Mesendoderm (in vitro differentiated cells): ENCODE measurements at regions not wholly inside any gene's neighbourhood (a gene's known extent, or its start where the extent isn't known, plus 50 kb on each side); places are given as distances from the start of the nearest gene placed in this dataset.

Experiments used
- DNase-seq: peaks from one replicate; pipeline ENCODE4 v3.0.0; 2013
- H2AK5ac ChIP-seq: 2 replicates; pipeline ENCODE4 v1.6.1; 2013; ENCODE audit warnings: low read length, inconsistent platforms
- H2BK120ac ChIP-seq: 2 replicates; pipeline ENCODE4 v1.6.1; 2013; ENCODE audit warnings: low read depth, mild to moderate bottlenecking, low read length, moderate library complexity, mixed read lengths
- H2BK15ac ChIP-seq: replicated peaks from 2 replicates; pipeline ENCODE4 v1.6.1; 2013; ENCODE audit warnings: low read depth, mild to moderate bottlenecking, moderate library complexity
- H2BK5ac ChIP-seq: 2 replicates; pipeline ENCODE4 v1.6.1; 2013; ENCODE audit warnings: low read length, inconsistent platforms
- H3K18ac ChIP-seq: 2 replicates; pipeline ENCODE4 v1.6.1; 2013; ENCODE audit warnings: mild to moderate bottlenecking, low read length, mixed read lengths
- H3K23ac ChIP-seq: one replicate; pipeline ENCODE4 v1.6.1; 2013; ENCODE audit warnings: low read length
- H3K27ac ChIP-seq: 2 replicates; pipeline ENCODE4 v1.5.1; 2013; ENCODE audit warnings: low read depth, mild to moderate bottlenecking, inconsistent platforms, low read length, moderate library complexity
- H3K27me3 ChIP-seq: 2 replicates; pipeline ENCODE4 v1.6.1; 2013; ENCODE audit warnings: low read length, control low read depth, mild to moderate bottlenecking, inconsistent platforms; ENCODE audit not compliant: insufficient read depth, poor library complexity
- H3K36me3 ChIP-seq: 2 replicates; pipeline ENCODE4 v1.6.1; 2013; ENCODE audit warnings: low read length, inconsistent platforms; ENCODE audit not compliant: control insufficient read depth, insufficient read depth
- H3K4ac ChIP-seq: one replicate; pipeline ENCODE4 v1.6.1; 2013; ENCODE audit warnings: low read depth, mild to moderate bottlenecking, low read length, moderate library complexity
- H3K4me1 ChIP-seq: 2 replicates; pipeline ENCODE4 v1.6.1; 2013; ENCODE audit warnings: low read depth, low read length, inconsistent platforms; ENCODE audit not compliant: control insufficient read depth
- H3K4me2 ChIP-seq: 2 replicates; pipeline ENCODE4 v1.6.1; 2013; ENCODE audit warnings: low read length
- H3K4me3 ChIP-seq: 2 replicates; pipeline ENCODE4 v1.5.1; 2013; ENCODE audit warnings: mild to moderate bottlenecking, low read length
- H3K56ac ChIP-seq: one replicate; pipeline ENCODE4 v1.6.1; 2013; ENCODE audit warnings: low read length
- H3K79me1 ChIP-seq: 2 replicates; pipeline ENCODE4 v1.6.1; 2013; ENCODE audit warnings: low read length, inconsistent platforms
- H3K79me2 ChIP-seq: 2 replicates; pipeline ENCODE4 v1.6.1; 2013; ENCODE audit warnings: mild to moderate bottlenecking, low read length; ENCODE audit not compliant: control insufficient read depth, insufficient read depth
- H3K9ac ChIP-seq: 2 replicates; pipeline ENCODE4 v1.6.1; 2013; ENCODE audit warnings: low read length, inconsistent platforms
- H4K5ac ChIP-seq: one replicate; pipeline ENCODE4 v1.6.1; 2013; ENCODE audit warnings: low read length
- H4K8ac ChIP-seq: one replicate; pipeline ENCODE4 v1.6.1; 2013; ENCODE audit warnings: low read depth, mild to moderate bottlenecking, control low read depth, low read length, moderate library complexity
- WGBS: extraction: QIAGEN DNeasy Blood & Tissue Kit; methylation state at CpG from one replicate; pipeline ENCODE4 v1.1.7; 2013; ENCODE audit warnings: low lambda C conversion rate, missing lambda C conversion rate; ENCODE audit not compliant: insufficient coverage; ENCODE audit errors: extremely low coverage; 5-methylcytosine and 5-hydroxymethylcytosine counted together

DNA sequence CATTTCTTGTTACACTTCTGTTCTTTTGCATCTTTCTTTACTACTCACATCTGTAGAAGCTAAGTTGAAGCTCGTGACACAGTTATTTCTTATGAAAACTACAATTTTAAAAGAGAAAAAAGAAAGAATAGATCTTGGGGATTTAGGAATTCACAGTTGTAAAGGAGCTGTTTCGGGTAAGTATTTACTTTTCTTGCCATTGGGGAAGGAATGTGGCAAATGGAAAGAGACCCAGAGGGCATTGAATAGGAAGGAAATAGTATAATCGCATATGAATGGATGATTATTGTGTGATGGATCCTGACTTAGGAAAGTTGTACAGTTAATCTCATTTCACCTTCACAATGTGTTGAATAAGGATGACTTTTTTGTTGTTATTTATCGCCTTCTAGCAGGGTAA lies 914.1 kb upstream of the CDH8 start:
- Histone ChIP-seq H2BK5ac (no peak overlapping the region), H3K4me1 (peaks cover 5% of the 10 kb centered on the region), H3K18ac (no peak overlapping the region), H4K8ac (no peak overlapping the region), H3K23ac (no peak overlapping the region), H4K5ac (no peak overlapping the region), H3K4me2 (no peak overlapping the region), H3K36me3 (no peaks in the 10 kb centered on the region), H2BK15ac (no peak overlapping the region), H3K79me2 (no peaks in the 10 kb centered on the region), H3K4ac (no peak overlapping the region), H3K27me3 (no peaks in the 10 kb centered on the region), H2BK120ac (no peak overlapping the region), H3K9ac (no peak overlapping the region), H3K56ac (no peak overlapping the region), H3K4me3 (no peak overlapping the region), H2AK5ac (no peak overlapping the region), H3K27ac (no peak overlapping the region), H3K79me1 (no peaks in the 10 kb centered on the region)
- no CpG with 5 or more reads among the region's 4 CpGs for WGBS
- no peak for DNase-seq

DNA sequence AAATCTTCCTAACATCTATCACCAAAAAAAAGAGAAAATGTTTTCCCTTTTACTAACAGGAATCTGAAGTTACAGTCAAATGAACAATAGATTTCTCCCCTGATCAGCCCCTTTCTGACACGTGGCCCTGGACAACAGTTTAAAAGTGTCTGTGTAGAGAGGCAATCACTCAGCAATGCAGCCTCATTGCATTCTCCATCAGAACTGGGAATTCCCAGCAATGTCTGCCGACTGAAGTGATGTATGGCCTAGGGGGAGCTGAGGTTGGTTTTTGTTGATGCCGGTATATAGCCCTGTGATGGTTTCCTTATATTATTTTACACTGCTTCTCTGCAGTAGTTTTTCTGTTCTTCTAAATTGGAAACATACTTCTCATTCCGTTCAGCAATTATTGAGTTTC lies 904.3 kb upstream of the CDH8 start:
- Histone ChIP-seq H2BK15ac (no peak overlapping the region), H3K4ac (no peak overlapping the region), H3K18ac (no peak overlapping the region), H3K56ac (no peak overlapping the region), H3K27ac (no peak overlapping the region), H3K23ac (no peak overlapping the region), H3K4me2 (no peak overlapping the region), H3K27me3 (no peaks in the 10 kb centered on the region), H3K36me3 (no peaks in the 10 kb centered on the region), H3K79me2 (no peaks in the 10 kb centered on the region), H4K5ac (no peak overlapping the region), H4K8ac (no peak overlapping the region), H2BK5ac (no peak overlapping the region), H2AK5ac (no peak overlapping the region), H3K79me1 (no peaks in the 10 kb centered on the region), H3K4me1 (no peaks in the 10 kb centered on the region), H3K9ac (no peak overlapping the region), H3K4me3 (no peak overlapping the region), H2BK120ac (no peak overlapping the region)
- DNase-seq = no peak
- no CpG with 5 or more reads among the region's 4 CpGs for WGBS

DNA sequence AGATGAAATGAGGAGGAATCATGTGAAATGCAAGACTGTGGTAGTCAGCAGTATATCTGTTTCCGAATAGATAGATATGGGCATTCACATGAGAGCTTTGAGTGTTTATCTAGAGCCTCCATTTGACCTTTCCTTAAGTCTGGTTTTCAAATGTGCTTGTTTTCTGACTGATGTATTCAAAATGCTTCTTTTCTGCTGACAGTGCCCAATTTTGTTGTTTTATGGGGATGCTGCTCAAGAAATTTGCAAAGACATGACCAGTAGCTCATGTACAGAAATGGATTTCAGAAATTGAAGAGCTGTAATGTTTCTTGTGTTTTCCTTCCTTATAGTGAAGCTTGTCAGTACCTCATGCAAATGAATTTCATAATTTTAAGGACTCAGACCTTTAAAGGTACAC lies 903.4 kb upstream of the CDH8 start:
- H3K27ac ChIP-seq = no peak overlapping the region
- H2BK120ac ChIP-seq = no peak overlapping the region
- H3K27me3 ChIP-seq = no peaks in the 10 kb centered on the region
- H2BK15ac ChIP-seq = no peak overlapping the region
- H3K4me1 ChIP-seq = no peaks in the 10 kb centered on the region
- H3K9ac ChIP-seq = no peak overlapping the region
- no peak overlapping the region for H3K56ac ChIP-seq
- no peak overlapping the region for H3K4me2 ChIP-seq
- no peaks in the 10 kb centered on the region for H3K79me1 ChIP-seq
- H3K18ac ChIP-seq = no peak overlapping the region
- no peaks in the 10 kb centered on the region for H3K36me3 ChIP-seq
- no peak overlapping the region for H2BK5ac ChIP-seq
- H4K8ac ChIP-seq = no peak overlapping the region
- no peak for DNase-seq
- no peak overlapping the region for H3K23ac ChIP-seq
- H4K5ac ChIP-seq = no peak overlapping the region
- H3K79me2 ChIP-seq = no peaks in the 10 kb centered on the region
- no peak overlapping the region for H3K4me3 ChIP-seq
- no CpG with 5 or more reads among the region's 1 CpG for WGBS
- no peak overlapping the region for H3K4ac ChIP-seq
- H2AK5ac ChIP-seq = no peak overlapping the region

GRCh38 chr16:62933929-62934328 lies 897.7 kb upstream of the CDH8 start:
- Histone ChIP-seq H3K56ac (no peak overlapping the region), H3K4me1 (no peaks in the 10 kb centered on the region), H3K79me1 (no peaks in the 10 kb centered on the region), H2BK5ac (no peak overlapping the region), H2AK5ac (no peak overlapping the region), H3K23ac (no peak overlapping the region), H3K9ac (no peak overlapping the region), H3K79me2 (no peaks in the 10 kb centered on the region), H3K27me3 (no peaks in the 10 kb centered on the region), H3K4me3 (no peak overlapping the region), H2BK15ac (no peak overlapping the region), H2BK120ac (no peak overlapping the region), H4K8ac (no peak overlapping the region), H3K27ac (no peak overlapping the region), H4K5ac (no peak overlapping the region), H3K18ac (no peak overlapping the region), H3K36me3 (no peaks in the 10 kb centered on the region), H3K4ac (no peak overlapping the region), H3K4me2 (no peak overlapping the region)
- WGBS = no CpG with 5 or more reads among the region's 4 CpGs
- DNase-seq = no peak

DNA sequence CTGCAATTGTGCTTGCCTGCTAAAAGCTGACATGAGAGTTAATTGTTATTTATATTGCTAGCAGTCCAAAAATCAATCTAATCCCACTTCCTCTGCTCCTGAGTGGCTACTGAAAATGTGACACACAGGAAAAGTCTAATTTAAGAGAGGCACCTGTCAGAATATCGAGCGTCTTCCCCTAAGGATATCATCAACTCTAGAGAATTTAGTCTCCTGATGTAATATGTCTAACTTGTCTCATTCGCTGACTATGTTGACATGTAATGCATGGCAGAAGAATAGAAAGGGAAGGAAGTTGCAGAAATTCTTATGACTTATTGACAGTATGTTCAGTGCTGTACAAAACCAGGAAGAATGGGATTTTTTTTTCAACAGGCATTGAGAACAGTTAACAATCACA lies 893.4 kb upstream of the CDH8 start:
- Histone ChIP-seq H4K5ac (no peak overlapping the region), H3K36me3 (no peaks in the 10 kb centered on the region), H3K27me3 (no peaks in the 10 kb centered on the region), H3K4me1 (no peaks in the 10 kb centered on the region), H3K56ac (no peak overlapping the region), H4K8ac (no peak overlapping the region), H3K4me2 (no peak overlapping the region), H2BK120ac (no peak overlapping the region), H3K4me3 (no peak overlapping the region), H3K23ac (no peak overlapping the region), H2BK15ac (no peak overlapping the region), H3K79me2 (no peaks in the 10 kb centered on the region), H3K27ac (no peak overlapping the region), H3K4ac (no peak overlapping the region), H3K9ac (no peak overlapping the region), H3K18ac (no peak overlapping the region), H3K79me1 (no peaks in the 10 kb centered on the region), H2BK5ac (no peak overlapping the region), H2AK5ac (no peak overlapping the region)
- no CpG with 5 or more reads among the region's 3 CpGs for WGBS
- DNase-seq = no peak

- no peak overlapping the region for H3K27ac ChIP-seq
- no peak overlapping the region for H3K23ac ChIP-seq
- H3K36me3 ChIP-seq = no peaks in the 10 kb centered on the region
- H3K4me1 ChIP-seq = no peaks in the 10 kb centered on the region
- WGBS = no CpG with 5 or more reads among the region's 2 CpGs
- no peak overlapping the region for H4K5ac ChIP-seq
- H3K27me3 ChIP-seq = no peaks in the 10 kb centered on the region
- H3K56ac ChIP-seq = no peak overlapping the region
- H2BK120ac ChIP-seq = no peak overlapping the region
- H3K18ac ChIP-seq = no peak overlapping the region
- H3K4ac ChIP-seq = no peak overlapping the region
- H3K4me3 ChIP-seq = no peak overlapping the region
- H3K79me2 ChIP-seq = no peaks in the 10 kb centered on the region
- no peak overlapping the region for H4K8ac ChIP-seq
- no peak overlapping the region for H3K9ac ChIP-seq
- H3K4me2 ChIP-seq = no peak overlapping the region
- peak; percentile 72 for DNase-seq
- H2BK5ac ChIP-seq = no peak overlapping the region
- no peak overlapping the region for H2AK5ac ChIP-seq
- H3K79me1 ChIP-seq = no peaks in the 10 kb centered on the region
- H2BK15ac ChIP-seq = no peak overlapping the region
Observed at GRCh38 chr16:62927122-62927521, 890.9 kb upstream of the CDH8 start.
